Liver (tissue), 8 donors: ENCODE measurements at regions not wholly inside any gene's neighbourhood (a gene's known extent, or its start where the extent isn't known, plus 50 kb on each side); places are given as distances from the start of the nearest gene placed in this dataset.

Source experiments
- DNase-seq: peaks from one replicate; pipeline ENCODE4 v3.0.0-alpha.2; 2017; ENCODE audit warnings: low spot score
- H3K27ac ChIP-seq, 2 donors: one replicate each; pipeline ENCODE4 v1.7.0; 2013; ENCODE audit warnings: inconsistent platforms in 2 of 2, low read length in 2 of 2, control low read depth in 1 of 2, low read depth in 1 of 2, mild to moderate bottlenecking in 1 of 2
- H3K27me3 ChIP-seq, 4 donors: one replicate each; pipeline versions ENCODE4 v1.6.1 to v1.7.0; 2013; ENCODE audit warnings: low read length in 3 of 4, inconsistent platforms in 1 of 4, mild to moderate bottlenecking in 1 of 4, moderate library complexity in 1 of 4; ENCODE audit not compliant: control insufficient read depth in 4 of 4, insufficient read depth in 4 of 4
- H3K36me3 ChIP-seq, 4 donors: one replicate each; pipeline versions ENCODE4 v1.6.1 to v1.7.0; 2013; ENCODE audit warnings: low read length in 3 of 4, mild to moderate bottlenecking in 3 of 4, low read depth in 1 of 4, moderate library complexity in 1 of 4; ENCODE audit not compliant: control insufficient read depth in 4 of 4, insufficient read depth in 3 of 4
- H3K4me1 ChIP-seq, 4 donors: one replicate each; pipeline versions ENCODE4 v1.6.1 to v1.7.0; 2013; ENCODE audit warnings: low read length in 3 of 4, mild to moderate bottlenecking in 3 of 4, moderate library complexity in 1 of 4; ENCODE audit not compliant: control insufficient read depth in 4 of 4, insufficient read depth in 4 of 4
- H3K4me3 ChIP-seq, 3 donors: one replicate each; pipeline versions ENCODE4 v1.6.1 to v1.7.0; 2013; ENCODE audit warnings: low read length in 3 of 3, control low read depth in 1 of 3, low read depth in 1 of 3, mild to moderate bottlenecking in 1 of 3
- H3K9ac ChIP-seq, 2 donors: one replicate each; pipeline ENCODE4 v1.7.0; 2013; ENCODE audit warnings: low read length in 2 of 2, mild to moderate bottlenecking in 2 of 2, moderate library complexity in 2 of 2, control low read depth in 1 of 2, low read depth in 1 of 2
- H3K9me3 ChIP-seq, 4 donors: one replicate each; pipeline versions ENCODE4 v1.6.1 to v1.7.0; 2013; ENCODE audit warnings: low read length in 3 of 4; ENCODE audit not compliant: control insufficient read depth in 4 of 4
- EGR1 ChIP-seq, 2 donors: IDR thresholded peaks; 2 replicates each; pipeline ENCODE4 v1.6.1; 2016 to 2018; ENCODE audit warnings: antibody characterized with exemption in 2 of 2, low read depth in 2 of 2
- FOXA1 ChIP-seq: IDR thresholded peaks from 2 replicates; pipeline ENCODE4 v1.6.1; 2016; ENCODE audit warnings: antibody characterized with exemption
- FOXA2 ChIP-seq: IDR thresholded peaks from 2 replicates; pipeline ENCODE4 v1.6.1; 2016; ENCODE audit warnings: antibody characterized with exemption
- GABPA ChIP-seq, 2 donors: IDR thresholded peaks in 1 of 2; conservative IDR thresholded peaks in 1 of 2; 2 replicates each; pipeline ENCODE4 v1.6.1; 2016; ENCODE audit warnings: antibody characterized with exemption in 2 of 2, mild to moderate bottlenecking in 1 of 2, moderate library complexity in 1 of 2
- HNF4A ChIP-seq, 2 donors: conservative IDR thresholded peaks; 2 replicates each; pipeline ENCODE4 v1.6.1; 2016; ENCODE audit warnings: antibody characterized with exemption in 2 of 2, mild to moderate bottlenecking in 2 of 2
- HNF4G ChIP-seq: IDR thresholded peaks from 2 replicates; pipeline ENCODE4 v1.6.1; 2016; ENCODE audit warnings: antibody characterized with exemption
- JUND ChIP-seq, 2 donors: IDR thresholded peaks; 2 replicates each; pipeline ENCODE4 v1.6.1; 2016; ENCODE audit warnings: antibody characterized with exemption in 2 of 2
- NR2F2 ChIP-seq: IDR thresholded peaks from 2 replicates; pipeline ENCODE4 v1.6.1; 2016; ENCODE audit warnings: antibody characterized with exemption
- RAD21 ChIP-seq, 2 donors: IDR thresholded peaks; 2 replicates each; pipeline ENCODE4 v1.6.1; 2016; ENCODE audit warnings: antibody characterized with exemption in 2 of 2, mild to moderate bottlenecking in 2 of 2
- RXRA ChIP-seq, 2 donors: IDR thresholded peaks; 2 replicates each; pipeline ENCODE4 v1.6.1; 2017 to 2018; ENCODE audit warnings: antibody characterized with exemption in 2 of 2, mild to moderate bottlenecking in 1 of 2
- SP1 ChIP-seq: IDR thresholded peaks from 2 replicates; pipeline ENCODE4 v1.6.1; 2018; ENCODE audit warnings: antibody characterized with exemption, mild to moderate bottlenecking
- TAF1 ChIP-seq: conservative IDR thresholded peaks from 2 replicates; pipeline ENCODE4 v1.6.1; 2016; ENCODE audit warnings: antibody characterized with exemption, mild to moderate bottlenecking
- YY1 ChIP-seq: IDR thresholded peaks from 2 replicates; pipeline ENCODE4 v1.6.1; 2016; ENCODE audit warnings: antibody characterized with exemption, mild to moderate bottlenecking
- WGBS: extraction: QIAGEN DNeasy Blood & Tissue Kit; methylation state at CpG from one replicate; pipeline ENCODE4 v1.1.7; 2013; 5-methylcytosine and 5-hydroxymethylcytosine counted together
- TF ChIP-seq, protein P1 (sequence below): IDR thresholded peaks from 2 replicates; pipeline ENCODE4 v1.6.1; 2016; ENCODE audit warnings: antibody characterized with exemption
- TF ChIP-seq, protein P2 (sequence below): IDR thresholded peaks from 2 replicates; pipeline ENCODE4 v1.6.1; 2016; ENCODE audit warnings: antibody characterized with exemption
- TF ChIP-seq, protein P3 (sequence below): IDR thresholded peaks from 2 replicates; pipeline ENCODE4 v1.6.1; 2016; ENCODE audit warnings: antibody characterized with exemption, mild to moderate bottlenecking
- TF ChIP-seq, protein P4 (sequence below): fragments of 150-350 bp; IDR thresholded peaks from 2 replicates; pipeline ENCODE4 v1.5.1; 2017; ENCODE audit warnings: improper control_type of control experiment, low read depth, low read length; ENCODE audit not compliant: missing input control
- donor health status: healthy.
- donor health status: healthy.
- donor health status: healthy.
- donor health status: healthy.
- donor health status: healthy.

DNA sequence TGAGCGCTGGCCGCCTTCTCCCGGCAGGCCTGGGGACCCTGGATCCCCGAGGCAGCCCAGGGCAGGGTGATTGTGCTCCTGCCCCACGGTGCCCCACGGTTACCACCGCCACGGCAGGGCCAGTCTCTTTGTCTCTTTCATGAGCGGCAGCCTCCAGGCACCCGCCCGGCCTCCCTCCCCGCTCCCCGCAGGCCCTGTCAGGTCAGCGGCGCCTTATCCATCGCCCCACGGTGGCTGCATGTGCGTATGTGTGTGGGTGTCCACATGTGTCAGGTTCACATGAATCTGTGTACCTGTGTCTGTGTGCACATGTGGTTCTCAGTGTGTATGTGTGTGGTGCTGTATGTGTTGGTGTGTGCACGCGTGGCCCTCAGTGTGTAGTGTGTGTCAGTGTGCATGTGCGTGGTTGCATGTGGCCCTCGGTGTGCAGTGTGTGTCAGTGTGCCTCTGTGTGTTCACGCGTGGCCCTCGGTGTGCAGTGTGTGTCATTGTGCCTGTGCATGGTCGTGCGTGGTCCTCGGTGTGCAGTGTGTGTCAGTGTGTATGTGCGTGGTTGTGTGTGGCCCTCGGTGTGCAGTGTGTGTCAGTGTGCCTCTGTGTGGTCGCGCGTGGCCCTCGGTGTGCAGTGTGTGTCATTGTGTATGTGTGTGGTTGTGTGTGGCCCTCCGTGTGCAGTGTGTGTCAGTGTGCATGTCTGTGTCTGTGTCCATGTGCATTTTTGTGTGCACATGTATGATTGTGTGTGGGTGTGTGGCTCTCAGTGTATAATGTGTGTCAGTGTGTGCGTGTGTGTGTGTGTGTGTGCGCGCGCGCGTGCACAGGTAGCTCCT is 239.2 kb upstream of the GSE1 start:
- Histone ChIP-seq H3K4me3 (no peak overlapping the region), H3K36me3 (no peaks in the 10 kb centered on the region), H3K27me3 (no peaks in the 10 kb centered on the region), H3K4me1 (peaks cover 9 to 25% (median 16%) of the 10 kb centered on the region in 4 donors), H3K9ac (no peak overlapping the region), H3K27ac (no peak overlapping the region), H3K9me3 (no peaks in the 10 kb centered on the region)
- WGBS: 90% methylated on average over 41 of the region's 41 CpGs
- DNase-seq: no peak
- TF ChIP-seq HNF4A (conservative IDR thresholded peaks at IDR 0.05) (no peak), HNF4G (no peak), RAD21 (IDR thresholded peaks at IDR 0.05) (no peak), GABPA (IDR thresholded peaks at IDR 0.05 in 1 of 2, conservative IDR thresholded peaks at IDR 0.05 in 1 of 2) (no peak), JUND (IDR thresholded peaks at IDR 0.05) (no peak), NR2F2 (no peak), RXRA (IDR thresholded peaks at IDR 0.05) (no peak), FOXA2 (no peak), YY1 (no peak), EGR1 (IDR thresholded peaks at IDR 0.05; ENCODE audit: low read depth in 2 of 2) (no peak)
- TF ChIP-seq, protein P1, sequence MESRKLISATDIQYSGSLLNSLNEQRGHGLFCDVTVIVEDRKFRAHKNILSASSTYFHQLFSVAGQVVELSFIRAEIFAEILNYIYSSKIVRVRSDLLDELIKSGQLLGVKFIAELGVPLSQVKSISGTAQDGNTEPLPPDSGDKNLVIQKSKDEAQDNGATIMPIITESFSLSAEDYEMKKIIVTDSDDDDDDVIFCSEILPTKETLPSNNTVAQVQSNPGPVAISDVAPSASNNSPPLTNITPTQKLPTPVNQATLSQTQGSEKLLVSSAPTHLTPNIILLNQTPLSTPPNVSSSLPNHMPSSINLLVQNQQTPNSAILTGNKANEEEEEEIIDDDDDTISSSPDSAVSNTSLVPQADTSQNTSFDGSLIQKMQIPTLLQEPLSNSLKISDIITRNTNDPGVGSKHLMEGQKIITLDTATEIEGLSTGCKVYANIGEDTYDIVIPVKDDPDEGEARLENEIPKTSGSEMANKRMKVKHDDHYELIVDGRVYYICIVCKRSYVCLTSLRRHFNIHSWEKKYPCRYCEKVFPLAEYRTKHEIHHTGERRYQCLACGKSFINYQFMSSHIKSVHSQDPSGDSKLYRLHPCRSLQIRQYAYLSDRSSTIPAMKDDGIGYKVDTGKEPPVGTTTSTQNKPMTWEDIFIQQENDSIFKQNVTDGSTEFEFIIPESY: no peak
- TF ChIP-seq, protein P2, sequence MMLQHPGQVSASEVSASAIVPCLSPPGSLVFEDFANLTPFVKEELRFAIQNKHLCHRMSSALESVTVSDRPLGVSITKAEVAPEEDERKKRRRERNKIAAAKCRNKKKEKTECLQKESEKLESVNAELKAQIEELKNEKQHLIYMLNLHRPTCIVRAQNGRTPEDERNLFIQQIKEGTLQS: no peak

DNA sequence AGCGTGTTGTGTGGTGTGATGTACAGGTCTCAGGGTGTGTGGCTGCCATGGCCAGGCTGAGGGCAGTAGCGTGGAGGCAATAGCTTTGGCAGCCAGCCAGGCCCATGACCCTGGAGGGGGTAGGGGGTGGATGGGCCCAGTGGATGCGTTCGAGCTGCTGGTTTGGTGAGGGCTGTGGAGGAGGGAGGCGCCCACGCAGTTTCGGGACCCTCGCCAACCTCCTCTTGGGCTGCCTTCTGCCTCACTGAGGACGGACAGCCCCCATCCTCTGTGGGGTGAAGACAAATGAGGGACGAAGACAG is 238.6 kb upstream of the GSE1 start:
- H3K4me3 ChIP-seq: no peak overlapping the region
- TF ChIP-seq FOXA1 (no peak), HNF4A (conservative IDR thresholded peaks at IDR 0.05) (no peak), RXRA (IDR thresholded peaks at IDR 0.05) (no peak), TAF1 (no peak), HNF4G (no peak), SP1 (no peak), EGR1 (IDR thresholded peaks at IDR 0.05; ENCODE audit: low read depth in 2 of 2) (no peak), JUND (IDR thresholded peaks at IDR 0.05) (no peak), FOXA2 (no peak)
- TF ChIP-seq, protein P2: no peak
- TF ChIP-seq, protein P3, sequence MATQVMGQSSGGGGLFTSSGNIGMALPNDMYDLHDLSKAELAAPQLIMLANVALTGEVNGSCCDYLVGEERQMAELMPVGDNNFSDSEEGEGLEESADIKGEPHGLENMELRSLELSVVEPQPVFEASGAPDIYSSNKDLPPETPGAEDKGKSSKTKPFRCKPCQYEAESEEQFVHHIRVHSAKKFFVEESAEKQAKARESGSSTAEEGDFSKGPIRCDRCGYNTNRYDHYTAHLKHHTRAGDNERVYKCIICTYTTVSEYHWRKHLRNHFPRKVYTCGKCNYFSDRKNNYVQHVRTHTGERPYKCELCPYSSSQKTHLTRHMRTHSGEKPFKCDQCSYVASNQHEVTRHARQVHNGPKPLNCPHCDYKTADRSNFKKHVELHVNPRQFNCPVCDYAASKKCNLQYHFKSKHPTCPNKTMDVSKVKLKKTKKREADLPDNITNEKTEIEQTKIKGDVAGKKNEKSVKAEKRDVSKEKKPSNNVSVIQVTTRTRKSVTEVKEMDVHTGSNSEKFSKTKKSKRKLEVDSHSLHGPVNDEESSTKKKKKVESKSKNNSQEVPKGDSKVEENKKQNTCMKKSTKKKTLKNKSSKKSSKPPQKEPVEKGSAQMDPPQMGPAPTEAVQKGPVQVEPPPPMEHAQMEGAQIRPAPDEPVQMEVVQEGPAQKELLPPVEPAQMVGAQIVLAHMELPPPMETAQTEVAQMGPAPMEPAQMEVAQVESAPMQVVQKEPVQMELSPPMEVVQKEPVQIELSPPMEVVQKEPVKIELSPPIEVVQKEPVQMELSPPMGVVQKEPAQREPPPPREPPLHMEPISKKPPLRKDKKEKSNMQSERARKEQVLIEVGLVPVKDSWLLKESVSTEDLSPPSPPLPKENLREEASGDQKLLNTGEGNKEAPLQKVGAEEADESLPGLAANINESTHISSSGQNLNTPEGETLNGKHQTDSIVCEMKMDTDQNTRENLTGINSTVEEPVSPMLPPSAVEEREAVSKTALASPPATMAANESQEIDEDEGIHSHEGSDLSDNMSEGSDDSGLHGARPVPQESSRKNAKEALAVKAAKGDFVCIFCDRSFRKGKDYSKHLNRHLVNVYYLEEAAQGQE: no peak
- TF ChIP-seq, protein P4, sequence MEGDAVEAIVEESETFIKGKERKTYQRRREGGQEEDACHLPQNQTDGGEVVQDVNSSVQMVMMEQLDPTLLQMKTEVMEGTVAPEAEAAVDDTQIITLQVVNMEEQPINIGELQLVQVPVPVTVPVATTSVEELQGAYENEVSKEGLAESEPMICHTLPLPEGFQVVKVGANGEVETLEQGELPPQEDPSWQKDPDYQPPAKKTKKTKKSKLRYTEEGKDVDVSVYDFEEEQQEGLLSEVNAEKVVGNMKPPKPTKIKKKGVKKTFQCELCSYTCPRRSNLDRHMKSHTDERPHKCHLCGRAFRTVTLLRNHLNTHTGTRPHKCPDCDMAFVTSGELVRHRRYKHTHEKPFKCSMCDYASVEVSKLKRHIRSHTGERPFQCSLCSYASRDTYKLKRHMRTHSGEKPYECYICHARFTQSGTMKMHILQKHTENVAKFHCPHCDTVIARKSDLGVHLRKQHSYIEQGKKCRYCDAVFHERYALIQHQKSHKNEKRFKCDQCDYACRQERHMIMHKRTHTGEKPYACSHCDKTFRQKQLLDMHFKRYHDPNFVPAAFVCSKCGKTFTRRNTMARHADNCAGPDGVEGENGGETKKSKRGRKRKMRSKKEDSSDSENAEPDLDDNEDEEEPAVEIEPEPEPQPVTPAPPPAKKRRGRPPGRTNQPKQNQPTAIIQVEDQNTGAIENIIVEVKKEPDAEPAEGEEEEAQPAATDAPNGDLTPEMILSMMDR: no peak
- TF ChIP-seq, protein P1: no peak
- H3K27me3 ChIP-seq: no peaks in the 10 kb centered on the region
- WGBS: 85% methylated on average over 10 of the region's 10 CpGs
- H3K9ac ChIP-seq: no peak overlapping the region
- H3K9me3 ChIP-seq: no peaks in the 10 kb centered on the region
- H3K4me1 ChIP-seq: peaks cover 10 to 24% (median 16%) of the 10 kb centered on the region in 4 donors
- no peak overlapping the region for H3K27ac ChIP-seq
- H3K36me3 ChIP-seq: no peaks in the 10 kb centered on the region
- no peak for DNase-seq
